ENCODE measurements at regions not wholly inside any gene's neighbourhood (a gene's known extent, or its start where the extent isn't known, plus 50 kb on each side); places are given as distances from the start of the nearest gene placed in this dataset.

DNA sequence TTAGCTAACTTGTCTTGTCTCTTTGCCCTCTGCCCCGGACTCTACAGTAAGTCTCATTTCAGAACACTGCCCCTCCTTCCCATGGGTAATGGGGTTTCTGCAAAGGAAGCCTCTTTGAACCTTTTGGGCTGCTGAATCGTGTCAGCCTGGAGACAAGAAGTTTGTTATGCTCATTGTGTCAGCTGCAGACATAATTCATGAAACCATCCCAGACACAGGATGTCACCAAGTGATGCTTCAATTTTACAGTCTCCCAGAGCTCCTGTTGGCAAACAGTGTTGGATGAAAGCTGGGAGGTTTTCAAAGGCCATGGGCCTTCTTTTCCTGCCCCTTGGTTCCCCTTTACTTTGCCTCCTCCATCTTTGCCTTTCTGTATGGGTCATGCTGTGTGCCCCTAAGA, 223.1 kb upstream of the TAPT1 start:
- TF ChIP-seq, protein P1, sequence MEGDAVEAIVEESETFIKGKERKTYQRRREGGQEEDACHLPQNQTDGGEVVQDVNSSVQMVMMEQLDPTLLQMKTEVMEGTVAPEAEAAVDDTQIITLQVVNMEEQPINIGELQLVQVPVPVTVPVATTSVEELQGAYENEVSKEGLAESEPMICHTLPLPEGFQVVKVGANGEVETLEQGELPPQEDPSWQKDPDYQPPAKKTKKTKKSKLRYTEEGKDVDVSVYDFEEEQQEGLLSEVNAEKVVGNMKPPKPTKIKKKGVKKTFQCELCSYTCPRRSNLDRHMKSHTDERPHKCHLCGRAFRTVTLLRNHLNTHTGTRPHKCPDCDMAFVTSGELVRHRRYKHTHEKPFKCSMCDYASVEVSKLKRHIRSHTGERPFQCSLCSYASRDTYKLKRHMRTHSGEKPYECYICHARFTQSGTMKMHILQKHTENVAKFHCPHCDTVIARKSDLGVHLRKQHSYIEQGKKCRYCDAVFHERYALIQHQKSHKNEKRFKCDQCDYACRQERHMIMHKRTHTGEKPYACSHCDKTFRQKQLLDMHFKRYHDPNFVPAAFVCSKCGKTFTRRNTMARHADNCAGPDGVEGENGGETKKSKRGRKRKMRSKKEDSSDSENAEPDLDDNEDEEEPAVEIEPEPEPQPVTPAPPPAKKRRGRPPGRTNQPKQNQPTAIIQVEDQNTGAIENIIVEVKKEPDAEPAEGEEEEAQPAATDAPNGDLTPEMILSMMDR (IDR thresholded peaks at IDR 0.05; ENCODE audit: low read length), result no peak
- TF ChIP-seq EZH2 (optimal IDR thresholded peaks at IDR 0.05; ENCODE audit: low read depth, low read length), result no peak

Data from MM.1S (cell line).